KBM-7 (cell line): ENCODE measurements at regions not wholly inside any gene's neighbourhood (a gene's known extent, or its start where the extent isn't known, plus 50 kb on each side); places are given as distances from the start of the nearest gene placed in this dataset.

Experiments used
- DNase-seq: peaks from one replicate; pipeline ENCODE4 v3.0.0-alpha.2; 2015
- in situ Hi-C: fragments of 300-500 bp; cut with MboI; formaldehyde crosslinking; loops from 2 replicates; pipeline ENCODE4 v1.14.3; 2020; ENCODE audit warnings: low sequenced_read_pairs, low pct_unique_long_range_greater_than_20kb, mixed read lengths

GRCh38 chr6:14439419-14439818, 321.8 kb downstream of the CD83 start:
- no peak for DNase-seq
- in situ Hi-C loops = no loop called here

GRCh38 chr6:14440215-14440910, 322.8 kb downstream of the CD83 start:
- in situ Hi-C loops = no loop called here
- no peak for DNase-seq

- no peak for DNase-seq
- in situ Hi-C loops = no loop called here
These were observed 323.6 kb downstream of the CD83 start for GRCh38 chr6:14440940-14441781.

GRCh38 chr6:14442242-14442641, 324.7 kb downstream of the CD83 start:
- peak; percentile 67 for DNase-seq
- in situ Hi-C loops = no loop called here

GRCh38 chr6:14443629-14444268, 326.2 kb downstream of the CD83 start:
- in situ Hi-C loops = no loop called here
- no peak for DNase-seq

- no peak for DNase-seq
- in situ Hi-C loops = no loop called here
These were observed 326.9 kb downstream of the CD83 start for GRCh38 chr6:14444295-14444972.

GRCh38 chr6:14447240-14447639, 329.7 kb downstream of the CD83 start:
- in situ Hi-C loops = no loop called here
- DNase-seq = no peak

- in situ Hi-C loops = no loop called here
- DNase-seq = no peak
These were observed 330.7 kb downstream of the CD83 start for GRCh38 chr6:14448246-14448645.

- in situ Hi-C loops = no loop called here
- no peak for DNase-seq
These were observed 332.5 kb downstream of the CD83 start for GRCh38 chr6:14450133-14450504.

GRCh38 chr6:14450578-14450977, 333.0 kb downstream of the CD83 start:
- in situ Hi-C loops = no loop called here
- no peak for DNase-seq

- in situ Hi-C loops = no loop called here
These were observed 334.2 kb downstream of the CD83 start for GRCh38 chr6:14451594-14452374.

GRCh38 chr6:14452567-14453527, 335.3 kb downstream of the CD83 start:
- peak; percentile 100 for DNase-seq
- in situ Hi-C loops = no loop called here

More at GRCh38 chr6:14451594-14452374, 334.2 kb downstream of the CD83 start:
- DNase-seq = no peak

GRCh38 chr6:14453712-14454472, 336.3 kb downstream of the CD83 start:
- DNase-seq = peak; percentile 38
- in situ Hi-C loops = no loop called here

GRCh38 chr6:14454473-14454775, 336.9 kb downstream of the CD83 start:
- in situ Hi-C loops = no loop called here
- peak; percentile 34 for DNase-seq

GRCh38 chr6:14455427-14455826, 337.9 kb downstream of the CD83 start:
- in situ Hi-C loops = no loop called here
- DNase-seq = no peak

GRCh38 chr6:14455876-14456648, 338.5 kb downstream of the CD83 start:
- no peak for DNase-seq
- in situ Hi-C loops = no loop called here

GRCh38 chr6:14456941-14457340, 339.4 kb downstream of the CD83 start:
- in situ Hi-C loops = no loop called here
- DNase-seq = no peak
